NCI-H2227 (cell line): ENCODE measurements at regions not wholly inside any gene's neighbourhood (a gene's known extent, or its start where the extent isn't known, plus 50 kb on each side); places are given as distances from the start of the nearest gene placed in this dataset.

Source experiments
- DNase-seq: peaks from one replicate; lab custom pipeline; 2025; ENCODE audit not compliant: unreplicated experiment; lab: John Stamatoyannopoulos, UW

GRCh38 chr13:75135325-75135825 lies 346.6 kb downstream of the TBC1D4 start:
- no peak for DNase-seq

DNA sequence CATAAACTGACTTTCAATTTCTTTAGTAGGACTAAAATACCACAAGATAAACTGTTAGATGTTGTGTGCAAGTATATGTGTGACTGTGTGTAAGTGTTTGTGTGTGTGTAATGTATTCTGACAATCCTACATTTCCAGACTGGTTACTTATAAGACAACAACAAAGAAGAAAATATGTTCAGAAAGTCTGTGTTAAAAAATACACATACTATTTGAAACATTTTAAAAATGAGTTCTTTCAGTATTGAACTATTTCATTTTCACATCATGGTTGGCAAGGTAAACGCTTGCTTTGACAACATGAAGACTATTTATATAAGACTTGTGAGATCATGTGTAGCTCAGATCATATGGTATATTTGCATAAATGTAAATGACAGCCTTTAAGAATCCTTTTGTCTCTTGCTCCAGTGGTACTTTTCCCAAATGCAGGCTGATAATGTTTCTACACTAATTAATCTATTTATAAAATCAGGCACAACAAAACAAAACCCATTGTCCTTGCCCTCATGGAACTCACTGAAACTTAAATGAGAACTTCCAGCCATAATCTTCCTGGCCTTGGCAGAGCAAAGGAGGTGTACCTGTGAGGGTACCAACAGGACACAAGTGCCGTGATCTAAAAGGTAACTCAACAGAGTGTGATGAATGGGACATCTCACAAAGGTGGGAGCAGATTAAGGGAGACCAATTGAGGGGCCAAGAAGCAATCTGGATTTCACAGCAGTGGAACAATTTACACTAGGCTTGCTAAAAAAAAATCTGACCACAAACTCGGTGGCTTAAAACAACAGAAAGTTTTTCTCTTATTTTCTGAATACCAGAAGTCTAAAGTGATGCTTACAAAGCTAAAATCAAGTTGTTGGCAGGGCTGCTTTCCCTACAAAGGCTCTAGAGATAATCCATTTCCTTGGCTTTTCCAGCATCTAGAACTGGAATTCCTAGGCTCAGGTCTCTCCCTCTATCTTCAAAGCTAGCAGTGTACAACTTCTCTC lies 349.0 kb downstream of the TBC1D4 start:
- no peak for DNase-seq

DNA sequence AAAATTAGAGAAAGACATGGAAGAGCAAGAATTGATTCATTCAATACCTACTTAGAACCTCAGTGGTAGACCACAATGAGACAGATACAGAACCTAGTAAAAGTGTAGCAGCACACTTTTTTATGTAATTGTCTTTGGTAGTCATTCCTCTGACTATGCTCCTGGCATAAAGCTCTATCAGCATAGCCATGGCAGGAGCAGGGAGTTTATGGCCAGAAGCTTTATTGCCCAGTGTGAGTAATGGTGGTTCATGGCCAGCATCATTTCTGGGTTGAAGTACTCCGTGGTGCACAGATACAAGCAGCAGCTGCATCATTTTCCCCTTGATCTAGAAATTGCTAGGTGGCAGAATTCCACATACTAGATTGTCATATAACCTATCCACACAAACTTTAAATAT lies 352.6 kb downstream of the TBC1D4 start:
- no peak for DNase-seq

DNA sequence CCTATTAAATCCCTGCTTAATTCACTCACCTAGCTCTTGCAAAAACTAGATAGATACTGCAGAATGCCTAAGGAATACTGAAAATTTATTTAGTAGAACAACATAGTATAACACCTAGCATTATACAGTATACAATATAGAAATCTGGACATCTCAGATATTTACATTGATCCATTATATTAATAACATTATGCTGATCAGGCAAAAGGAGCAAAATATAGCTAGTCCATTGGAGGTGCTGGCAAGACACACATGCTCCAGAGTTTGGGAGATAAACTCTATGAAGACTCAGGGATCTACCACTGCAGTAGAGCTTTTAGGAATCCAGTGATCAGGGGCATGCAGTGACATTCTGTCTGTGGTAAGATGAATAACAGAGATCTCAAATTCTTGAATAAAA lies 357.6 kb downstream of the TBC1D4 start:
- no peak for DNase-seq

GRCh38 chr13:75123428-75123827 lies 358.5 kb downstream of the TBC1D4 start:
- DNase-seq, result no peak

DNA sequence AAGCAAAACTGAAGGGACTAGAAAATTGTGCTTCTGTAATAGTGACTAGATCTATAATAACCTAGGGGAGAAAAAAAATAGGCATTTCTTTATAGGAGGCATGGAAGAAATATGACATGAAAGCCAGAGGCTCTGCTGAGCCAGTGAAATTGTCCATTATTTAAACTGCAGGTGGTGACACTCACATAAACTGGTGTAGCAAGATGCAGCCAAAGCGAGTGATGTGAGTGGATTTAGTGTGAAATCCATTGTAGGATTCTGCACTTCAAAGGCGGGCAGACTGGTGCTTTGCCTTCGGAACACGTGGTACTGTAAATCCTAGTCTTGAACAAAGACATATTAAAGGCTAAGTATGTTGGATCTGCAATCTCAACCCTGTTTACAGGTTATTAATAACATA lies 361.9 kb downstream of the TBC1D4 start:
- DNase-seq, result peak; percentile 43

- DNase-seq, result no peak
Measured at GRCh38 chr13:75115171-75115570, 366.8 kb downstream of the TBC1D4 start.

- no peak for DNase-seq
Measured at GRCh38 chr13:75103976-75104375, 378.0 kb downstream of the TBC1D4 start.

- no peak for DNase-seq
Measured at GRCh38 chr13:75102001-75102716, 379.8 kb downstream of the TBC1D4 start.

DNA sequence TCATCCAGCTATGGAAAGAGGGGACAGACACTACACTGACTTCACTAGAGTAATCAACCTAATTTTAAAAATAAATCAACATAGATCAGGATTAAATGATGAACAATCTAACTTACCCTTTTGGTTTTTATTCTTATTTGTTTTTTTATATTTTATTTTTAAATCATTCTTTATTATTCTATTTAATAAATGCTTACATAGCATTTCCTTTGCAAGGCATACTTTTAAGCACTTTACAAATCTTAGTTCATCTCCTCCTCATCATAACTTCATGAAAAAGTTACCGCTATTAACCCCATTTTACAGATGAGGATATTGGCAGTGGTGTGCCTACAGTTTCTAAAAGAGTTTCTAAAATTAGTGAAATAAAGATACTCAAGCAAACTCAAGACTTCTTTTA lies 380.6 kb downstream of the TBC1D4 start:
- DNase-seq, result no peak

- DNase-seq, result no peak
Measured at GRCh38 chr13:75092143-75092542, 389.8 kb downstream of the TBC1D4 start.

DNA sequence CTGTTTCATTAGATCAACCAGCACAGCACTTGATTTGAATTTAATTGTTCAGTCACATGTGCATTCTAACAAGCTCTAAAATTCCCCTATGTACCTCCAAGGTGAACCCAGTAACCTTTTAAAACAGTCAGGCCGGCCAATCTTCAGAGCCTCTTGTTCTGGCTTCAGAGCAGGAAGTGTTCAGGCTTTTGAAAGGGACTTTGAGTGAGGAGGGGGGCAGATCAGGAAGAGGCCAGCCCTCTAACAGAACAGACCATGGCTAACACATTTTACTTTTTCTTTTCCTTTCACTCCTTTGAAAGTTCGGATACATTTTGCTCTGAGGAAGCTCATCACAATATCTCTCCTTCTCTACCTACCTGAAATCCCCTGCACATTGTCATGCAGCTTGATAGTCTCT lies 390.3 kb downstream of the TBC1D4 start:
- DNase-seq, result no peak

- DNase-seq, result no peak
Measured at GRCh38 chr13:75090872-75091615, 390.9 kb downstream of the TBC1D4 start.

- DNase-seq, result no peak
Measured at GRCh38 chr13:75088915-75089314, 393.1 kb downstream of the TBC1D4 start.

- DNase-seq, result no peak
Measured at GRCh38 chr13:75079226-75079625, 402.7 kb downstream of the TBC1D4 start.

DNA sequence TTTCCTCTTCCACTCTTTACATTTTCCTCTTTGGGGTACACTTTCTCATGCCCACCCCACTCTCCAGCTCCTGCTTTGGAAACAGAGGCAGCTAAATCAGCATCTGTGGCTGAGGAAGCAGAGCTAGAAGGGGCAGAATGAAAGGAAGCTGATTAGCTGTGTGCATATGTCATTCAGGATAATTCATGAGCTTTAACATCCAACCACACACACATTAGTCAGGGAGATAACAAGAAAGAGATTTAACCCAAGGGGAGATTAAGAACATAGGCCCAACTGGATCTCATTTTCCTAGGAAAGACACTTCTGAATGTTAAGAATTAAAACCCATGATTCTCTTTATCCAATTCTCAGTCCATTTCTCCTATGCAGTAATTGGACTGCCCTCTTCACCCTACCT lies 405.5 kb downstream of the TBC1D4 start:
- DNase-seq, result no peak

- no peak for DNase-seq
Measured at GRCh38 chr13:75073786-75074185, 408.2 kb downstream of the TBC1D4 start.

- DNase-seq, result no peak
Measured at GRCh38 chr13:75072891-75073290, 409.1 kb downstream of the TBC1D4 start.

GRCh38 chr13:75072368-75072767 lies 409.6 kb downstream of the TBC1D4 start:
- no peak for DNase-seq

DNA sequence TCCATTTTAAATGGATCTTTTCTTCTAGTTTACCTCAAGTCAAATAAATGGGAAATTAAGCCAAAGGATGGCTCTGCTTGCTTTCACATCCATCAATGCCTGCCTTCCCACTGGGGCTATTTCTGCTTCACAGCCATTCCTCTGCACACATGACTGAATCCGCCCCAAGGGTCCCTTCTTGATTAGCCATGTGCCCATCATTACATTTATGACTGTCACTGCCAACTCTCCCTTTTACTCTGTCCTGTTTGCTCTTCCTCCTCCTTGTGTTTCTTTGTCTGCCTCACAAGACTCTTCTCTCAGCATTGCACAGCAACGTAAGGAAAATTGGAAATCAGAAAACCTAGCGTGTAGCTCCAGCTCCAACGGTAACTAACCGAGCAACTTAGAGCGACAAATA lies 410.2 kb downstream of the TBC1D4 start:
- no peak for DNase-seq

GRCh38 chr13:75071395-75071794 lies 410.6 kb downstream of the TBC1D4 start:
- DNase-seq, result no peak
